BLaER1 treated with 17β-estradiol and CSF1 and Interleukin-3, amounts not matched to agents 10 nM and 100 nM (cell line): ENCODE measurements at regions not wholly inside any gene's neighbourhood (a gene's known extent, or its start where the extent isn't known, plus 50 kb on each side); places are given as distances from the start of the nearest gene placed in this dataset.

Source experiments
- H3K27ac ChIP-seq, 11 experiments: shearing (Covaris generic); formaldehyde crosslinking; 2 replicates each; pipeline ENCODE4 v1.8.1; 2022
- H3K27me3 ChIP-seq, 11 experiments: shearing (Covaris generic); formaldehyde crosslinking; 2 replicates each; pipeline ENCODE4 v1.8.1; 2022
- H3K36me3 ChIP-seq, 11 experiments: shearing (Covaris generic); formaldehyde crosslinking; 2 replicates each; pipeline ENCODE4 v1.8.1; 2022
- H3K4me1 ChIP-seq, 10 experiments: shearing (Covaris generic); formaldehyde crosslinking; 2 replicates each; pipeline ENCODE4 v1.8.1; 2022
- H3K4me2 ChIP-seq, 11 experiments: shearing (Covaris generic); formaldehyde crosslinking; 2 replicates each; pipeline ENCODE4 v1.8.1; 2022
- H3K4me3 ChIP-seq, 10 experiments: shearing (Covaris generic); formaldehyde crosslinking; 2 replicates each; pipeline ENCODE4 v1.8.1; 2022
- H3K9ac ChIP-seq, 11 experiments: shearing (Covaris generic); formaldehyde crosslinking; 2 replicates each; pipeline ENCODE4 v1.8.1; 2022
- H3K9me3 ChIP-seq, 11 experiments: shearing (Covaris generic); formaldehyde crosslinking; replicated peaks in 1 of 11; 2 replicates each; pipeline ENCODE4 v1.8.1; 2022
- H4K20me1 ChIP-seq, 11 experiments: shearing (Covaris generic); formaldehyde crosslinking; 2 replicates each; pipeline ENCODE4 v1.8.1; 2022
- Cebpa-rat ChIP-seq, 11 experiments: shearing (Covaris generic); IDR thresholded peaks; 2 replicates each; pipeline ENCODE4 v1.8.1; 2022

- no peaks in the 10 kb centered on the region for H3K36me3 ChIP-seq
- TF ChIP-seq Cebpa-rat (IDR thresholded peaks at IDR 0.05) = no peak
- no peak overlapping the region for H3K4me3 ChIP-seq
- no peak overlapping the region for H3K27ac ChIP-seq
- no peaks in the 10 kb centered on the region for H4K20me1 ChIP-seq
- no peaks in the 10 kb centered on the region for H3K27me3 ChIP-seq
- H3K9me3 ChIP-seq = peaks cover 0 to 15% (median 7%) of the 10 kb centered on the region in 11 experiments; a peak in 11 of 22 replicates
- H3K4me2 ChIP-seq = no peak overlapping the region
- no peak overlapping the region for H3K9ac ChIP-seq
- peaks cover 0 to 30% (median 0%) of the 10 kb centered on the region in 10 experiments; a peak in 6 of 20 replicates for H3K4me1 ChIP-seq
Observed at GRCh38 chr1:55425310-55425930, 210.3 kb upstream of the USP24 start.

- peaks cover 0 to 19% (median 0%) of the 10 kb centered on the region in 10 experiments; a peak in 4 of 20 replicates for H3K4me1 ChIP-seq
- TF ChIP-seq Cebpa-rat (IDR thresholded peaks at IDR 0.05) = no peak
- H3K9me3 ChIP-seq = peaks cover 0 to 10% (median 7%) of the 10 kb centered on the region in 11 experiments; a peak in 11 of 22 replicates
- H3K4me2 ChIP-seq = peak overlapping the region in 1 of 11 experiments; percentile 37; a peak in 1 of 22 replicates
- no peaks in the 10 kb centered on the region for H3K27me3 ChIP-seq
- no peak overlapping the region for H3K27ac ChIP-seq
- no peak overlapping the region for H3K9ac ChIP-seq
- no peaks in the 10 kb centered on the region for H4K20me1 ChIP-seq
- no peak overlapping the region for H3K4me3 ChIP-seq
- no peaks in the 10 kb centered on the region for H3K36me3 ChIP-seq
Observed at GRCh38 chr1:55423376-55423775, 208.2 kb upstream of the USP24 start.

DNA sequence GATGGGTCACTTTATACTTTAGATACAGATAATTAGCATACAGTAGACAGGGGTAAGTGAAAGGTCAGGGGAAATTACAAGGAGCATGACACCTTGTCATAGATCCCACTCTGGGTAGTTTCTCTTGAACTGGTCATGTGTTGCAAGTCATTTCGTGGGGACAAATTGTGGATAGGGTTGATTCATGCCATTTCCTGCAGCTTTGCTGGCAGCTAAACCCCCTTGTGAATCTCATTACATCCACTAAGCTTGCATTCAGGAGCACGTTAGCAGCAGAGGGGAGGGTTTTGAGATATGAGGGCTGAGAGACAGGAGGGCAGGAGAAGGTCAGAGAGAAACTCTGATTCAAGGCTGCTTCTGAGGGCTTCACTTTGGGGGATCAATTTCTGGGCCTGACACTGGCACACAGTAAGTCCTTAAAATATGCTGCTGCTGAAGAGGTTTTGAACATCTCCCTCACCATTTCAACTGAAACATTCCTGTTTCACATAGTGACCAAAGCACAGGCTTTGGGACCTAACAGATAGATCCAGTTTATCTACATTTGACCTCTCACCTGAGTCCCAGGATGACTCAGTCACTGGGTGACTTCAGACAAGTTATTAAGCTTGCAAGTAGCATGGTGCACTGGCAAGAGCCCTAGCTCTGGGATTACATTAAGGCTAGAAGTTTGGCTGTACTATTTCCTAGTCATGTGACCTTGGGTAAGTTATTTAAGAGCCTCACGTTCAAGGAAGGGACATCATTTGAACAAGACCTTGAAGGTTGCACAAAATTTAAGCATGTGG lies 206.0 kb upstream of the USP24 start:
- no peak overlapping the region for H3K9ac ChIP-seq
- no peaks in the 10 kb centered on the region for H3K27me3 ChIP-seq
- no peak overlapping the region for H3K4me3 ChIP-seq
- peaks cover 0 to 10% (median 7%) of the 10 kb centered on the region in 11 experiments; a peak in 11 of 22 replicates for H3K9me3 ChIP-seq
- no peak overlapping the region for H3K4me2 ChIP-seq
- no peaks in the 10 kb centered on the region for H3K36me3 ChIP-seq
- no peak overlapping the region for H3K27ac ChIP-seq
- TF ChIP-seq Cebpa-rat (IDR thresholded peaks at IDR 0.05) = no peak
- no peaks in the 10 kb centered on the region for H4K20me1 ChIP-seq
- H3K4me1 ChIP-seq = peaks cover 0 to 10% (median 6%) of the 10 kb centered on the region in 10 experiments; a peak in 14 of 20 replicates

- TF ChIP-seq Cebpa-rat (IDR thresholded peaks at IDR 0.05) = no peak
- Histone ChIP-seq H3K9me3 (peaks cover 0 to 20% (median 8%) of the 10 kb centered on the region in 11 experiments; a peak in 14 of 22 replicates), H3K36me3 (no peaks in the 10 kb centered on the region), H3K27ac (no peak overlapping the region), H3K9ac (no peak overlapping the region), H3K4me1 (peaks cover 0 to 13% (median 8%) of the 10 kb centered on the region in 10 experiments; a peak in 12 of 20 replicates), H3K4me3 (no peak overlapping the region), H3K4me2 (no peak overlapping the region), H3K27me3 (no peaks in the 10 kb centered on the region), H4K20me1 (no peaks in the 10 kb centered on the region)
Observed at GRCh38 chr1:55420026-55420425, 204.9 kb upstream of the USP24 start.

GRCh38 chr1:55418208-55419000 lies 203.2 kb upstream of the USP24 start:
- Histone ChIP-seq H3K9me3 (peaks cover 0 to 20% (median 8%) of the 10 kb centered on the region in 11 experiments; a peak in 14 of 22 replicates), H3K9ac (no peak overlapping the region), H3K4me2 (no peak overlapping the region), H3K27ac (no peak overlapping the region), H4K20me1 (no peaks in the 10 kb centered on the region), H3K27me3 (no peaks in the 10 kb centered on the region), H3K36me3 (no peaks in the 10 kb centered on the region), H3K4me1 (peaks cover 0 to 13% (median 7%) of the 10 kb centered on the region in 10 experiments; a peak in 12 of 20 replicates), H3K4me3 (no peak overlapping the region)
- TF ChIP-seq Cebpa-rat (IDR thresholded peaks at IDR 0.05) = no peak

- H3K27ac ChIP-seq = no peak overlapping the region
- peak overlapping the region in 8 of 11 experiments; percentile 18 to 63 (median 48); a peak in 10 of 22 replicates for H3K4me2 ChIP-seq
- no peaks in the 10 kb centered on the region for H3K36me3 ChIP-seq
- no peaks in the 10 kb centered on the region for H3K27me3 ChIP-seq
- no peak overlapping the region for H3K9ac ChIP-seq
- peaks cover 0 to 13% (median 7%) of the 10 kb centered on the region in 10 experiments; a peak in 11 of 20 replicates for H3K4me1 ChIP-seq
- no peak for TF ChIP-seq Cebpa-rat (IDR thresholded peaks at IDR 0.05)
- peaks cover 0 to 16% (median 7%) of the 10 kb centered on the region in 11 experiments; a peak in 8 of 22 replicates for H3K9me3 ChIP-seq
- H3K4me3 ChIP-seq = no peak overlapping the region
- H4K20me1 ChIP-seq = no peaks in the 10 kb centered on the region
Observed at GRCh38 chr1:55416164-55416842, 201.1 kb upstream of the USP24 start.

- Histone ChIP-seq H4K20me1 (no peaks in the 10 kb centered on the region), H3K9me3 (peaks cover 0 to 16% (median 7%) of the 10 kb centered on the region in 11 experiments; a peak in 8 of 22 replicates), H3K4me3 (no peak overlapping the region), H3K27ac (no peak overlapping the region), H3K27me3 (no peaks in the 10 kb centered on the region), H3K9ac (no peak overlapping the region), H3K36me3 (no peaks in the 10 kb centered on the region), H3K4me1 (peaks cover 0 to 23% (median 13%) of the 10 kb centered on the region in 10 experiments; a peak in 13 of 20 replicates), H3K4me2 (no peak overlapping the region)
- TF ChIP-seq Cebpa-rat (IDR thresholded peaks at IDR 0.05) = no peak
Observed at GRCh38 chr1:55413286-55413685, 198.1 kb upstream of the USP24 start.

GRCh38 chr1:55412060-55412459 lies 196.9 kb upstream of the USP24 start:
- H3K27ac ChIP-seq = no peak overlapping the region
- no peak overlapping the region for H3K9ac ChIP-seq
- H3K4me3 ChIP-seq = no peak overlapping the region
- no peaks in the 10 kb centered on the region for H3K27me3 ChIP-seq
- no peaks in the 10 kb centered on the region for H4K20me1 ChIP-seq
- H3K4me2 ChIP-seq = no peak overlapping the region
- TF ChIP-seq Cebpa-rat (IDR thresholded peaks at IDR 0.05) = no peak
- peaks cover 0 to 23% (median 13%) of the 10 kb centered on the region in 10 experiments; a peak in 13 of 20 replicates for H3K4me1 ChIP-seq
- no peaks in the 10 kb centered on the region for H3K36me3 ChIP-seq
- peaks cover 0 to 16% (median 7%) of the 10 kb centered on the region in 11 experiments; a peak in 8 of 22 replicates for H3K9me3 ChIP-seq
